Activated CD4-positive, alpha-beta T cell treated with anti-CD3 and anti-CD28 coated beads for 24 hours (primary cell): ENCODE measurements at regions not wholly inside any gene's neighbourhood (a gene's known extent, or its start where the extent isn't known, plus 50 kb on each side); places are given as distances from the start of the nearest gene placed in this dataset.
A peak's percentile ranks its signal among the peaks of the same experiment; 100 is the strongest.
"Not testable (repeated sequence)": the region's sequence is repeated elsewhere in the genome, so short reads cannot be mapped to it uniquely, and the experiment has no call there.

Experiments used
- DNase-seq, 2 donors: peaks; one replicate each; pipeline ENCODE4 v3.0.0-alpha.2; 2020; ENCODE audit warnings: low read depth in 2 of 2

- no peak for DNase-seq
Observed at GRCh38 chr15:59833366-59833765, 144.2 kb upstream of the BNIP2 start.

DNA sequence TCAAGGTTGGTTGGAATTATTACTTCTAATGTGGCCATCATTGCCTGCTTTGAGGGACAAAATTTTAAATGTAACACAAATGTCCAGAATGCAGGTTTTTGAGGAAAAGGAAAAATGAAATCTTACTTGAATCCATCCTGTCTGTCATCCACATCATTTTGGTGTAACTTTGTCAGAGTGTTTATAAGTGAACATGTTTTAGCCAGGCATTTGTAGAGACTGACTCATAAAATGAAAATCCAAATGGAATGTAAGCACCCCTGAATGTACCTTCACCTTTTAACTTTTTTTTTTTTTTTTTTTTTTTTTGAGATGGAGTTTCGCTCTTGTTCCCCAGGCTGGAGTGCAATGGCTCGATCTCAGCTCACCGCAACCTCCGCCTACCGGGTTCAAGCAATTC, 141.8 kb upstream of the BNIP2 start:
- no peak for DNase-seq

DNA sequence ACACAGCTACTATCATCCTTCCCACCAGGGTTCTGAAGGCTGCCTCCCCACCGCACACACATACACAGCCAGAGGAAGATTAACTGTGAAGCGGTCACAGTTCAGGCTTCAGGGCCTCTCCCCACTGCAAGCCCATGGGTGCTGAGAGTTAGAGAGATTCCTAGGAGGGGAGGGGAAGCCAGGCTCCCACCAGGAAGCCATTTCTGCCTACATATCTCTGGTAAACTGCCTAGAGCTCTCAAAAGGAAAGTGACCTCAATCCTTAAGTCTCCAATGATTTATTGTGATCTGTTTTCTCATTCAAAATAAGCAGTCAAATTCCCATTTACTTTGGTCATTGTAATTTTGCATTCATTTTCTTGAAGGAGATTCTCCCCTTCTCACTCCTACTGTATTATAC, 141.0 kb upstream of the BNIP2 start:
- DNase-seq, result no peak

GRCh38 chr15:59828861-59829260, 139.7 kb upstream of the BNIP2 start:
- no peak for DNase-seq

DNA sequence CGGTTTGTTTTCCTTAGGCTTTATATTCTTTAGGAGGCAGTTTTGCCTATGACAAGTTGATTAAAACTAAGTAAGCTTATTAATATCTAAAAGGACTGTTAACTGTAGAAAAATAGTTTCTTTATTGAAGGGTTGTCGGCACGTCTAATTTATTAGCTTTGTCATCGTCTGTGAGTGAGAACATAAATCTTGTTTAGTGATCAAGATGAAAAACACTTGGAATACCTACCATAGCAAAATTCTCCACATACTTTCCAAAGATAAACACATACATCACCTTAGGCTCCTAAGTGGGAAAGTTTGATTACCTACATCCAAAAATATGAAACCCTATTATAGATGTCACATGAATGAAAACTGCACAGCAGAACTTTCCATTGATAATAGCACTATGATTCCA, 139.1 kb upstream of the BNIP2 start:
- no peak for DNase-seq

GRCh38 chr15:59825901-59826300, 136.8 kb upstream of the BNIP2 start:
- no peak for DNase-seq

- no peak for DNase-seq
Observed at GRCh38 chr15:59821286-59821685, 132.2 kb upstream of the BNIP2 start.

- DNase-seq, result no peak
Observed at GRCh38 chr15:59819092-59819491, 130.0 kb upstream of the BNIP2 start.

DNA sequence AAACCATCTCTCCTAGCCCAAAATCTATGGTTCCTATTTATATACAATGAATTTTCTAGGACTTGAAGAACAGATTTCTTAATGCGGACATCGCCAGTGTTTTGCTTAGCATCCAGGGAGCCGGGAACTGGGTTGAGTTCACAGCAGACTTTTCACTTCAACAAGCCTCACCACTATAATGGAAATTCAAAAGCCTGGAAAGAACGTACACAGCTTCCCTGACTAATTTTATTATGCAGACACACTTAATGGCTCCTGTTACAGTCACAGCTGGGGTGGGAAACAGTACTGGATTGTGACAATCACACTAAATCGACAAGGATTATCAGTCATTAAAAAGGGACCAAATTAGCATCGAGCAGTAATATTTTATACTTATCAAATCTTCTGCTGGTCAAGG, 129.2 kb upstream of the BNIP2 start:
- DNase-seq, result no peak

DNA sequence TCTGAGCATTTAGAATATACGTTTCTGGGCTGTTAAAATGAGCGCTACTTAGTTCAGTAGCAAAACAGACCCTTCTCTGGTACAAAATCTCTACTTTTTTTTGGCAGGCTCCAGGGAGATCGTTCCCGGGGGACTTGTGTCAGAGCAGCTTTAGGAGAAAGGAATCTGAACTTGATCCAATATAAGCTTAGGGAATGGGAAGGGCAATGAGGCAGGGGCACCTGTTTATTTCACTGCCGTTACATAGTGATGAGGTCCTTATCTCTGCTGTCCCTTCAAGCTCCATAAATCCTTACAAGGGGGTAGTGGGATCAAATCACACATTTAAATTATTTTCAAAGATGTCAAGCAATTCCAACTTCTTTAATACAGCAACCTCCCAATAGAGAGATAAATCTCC, 128.7 kb upstream of the BNIP2 start:
- no peak for DNase-seq

GRCh38 chr15:59817053-59817452, 127.9 kb upstream of the BNIP2 start:
- DNase-seq, result no peak

GRCh38 chr15:59814409-59814808, 125.3 kb upstream of the BNIP2 start:
- no peak for DNase-seq

- no peak for DNase-seq
Observed at GRCh38 chr15:59812889-59813288, 123.8 kb upstream of the BNIP2 start.

DNA sequence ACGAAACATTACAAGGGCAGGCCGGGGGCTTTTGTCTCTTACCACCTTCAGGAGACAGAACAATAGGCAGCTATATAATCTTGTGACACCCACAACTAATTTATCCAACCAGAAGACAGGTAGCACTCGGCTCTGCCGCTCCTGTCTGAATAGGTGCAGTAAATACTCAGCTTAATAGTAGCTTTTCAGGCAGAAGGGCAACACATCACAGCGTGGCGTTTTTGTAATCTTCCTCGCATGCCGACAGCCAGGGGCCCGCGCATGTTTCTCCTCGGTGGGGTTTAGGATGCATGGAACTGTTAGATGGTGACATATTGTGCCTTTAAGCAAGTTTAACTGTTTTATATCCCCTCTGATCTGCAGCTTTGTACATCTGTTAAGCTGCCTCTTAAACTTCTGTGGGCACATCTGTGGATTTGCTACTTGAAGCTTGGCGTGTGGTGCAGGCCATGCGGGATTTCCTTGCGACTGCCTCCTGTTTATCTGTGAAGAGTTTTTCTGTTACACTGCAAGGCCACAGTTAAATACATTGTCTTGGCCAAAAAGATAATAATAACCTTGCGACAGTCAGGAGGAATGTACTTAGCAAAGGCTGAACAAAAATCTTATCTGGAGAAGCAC, 123.2 kb upstream of the BNIP2 start:
- no peak for DNase-seq

- peak; percentile 12 to 24 for DNase-seq
Observed at GRCh38 chr15:59803293-59803966, 114.3 kb upstream of the BNIP2 start.

DNA sequence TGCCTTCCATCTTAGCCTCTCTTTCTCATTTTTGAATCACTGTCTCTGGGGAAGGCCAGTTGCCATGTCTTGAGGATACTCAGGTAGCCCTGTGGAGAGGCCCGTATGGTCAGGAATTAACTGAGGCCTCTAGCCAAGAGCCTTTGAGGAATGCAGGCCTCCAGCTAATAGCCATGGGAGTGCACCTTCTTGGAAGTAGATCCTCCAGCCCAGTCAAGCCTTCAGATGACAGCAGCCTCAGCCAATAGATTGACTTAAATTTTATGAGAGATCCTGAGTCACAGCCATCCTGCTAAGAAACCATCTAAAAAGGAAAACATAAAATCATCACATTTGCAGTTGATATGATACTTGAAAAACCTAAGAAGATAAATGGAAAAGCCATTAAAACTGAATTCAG, 112.5 kb upstream of the BNIP2 start:
- no peak for DNase-seq

DNA sequence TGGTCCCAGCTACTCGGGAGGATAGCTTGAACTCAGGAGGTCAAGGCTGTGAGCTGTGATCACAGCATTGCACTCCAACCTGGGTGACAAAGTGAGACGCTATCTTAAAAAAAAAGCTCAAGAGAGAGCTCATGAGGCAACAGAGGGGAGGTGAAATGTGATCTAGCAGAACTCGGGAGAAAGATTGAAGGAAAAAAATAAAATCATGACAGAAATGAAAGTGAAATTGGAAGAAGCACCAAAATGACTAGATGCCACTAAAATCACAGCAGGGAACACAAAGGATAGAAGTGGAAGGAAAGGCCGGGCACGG, 109.4 kb upstream of the BNIP2 start:
- DNase-seq, result no peak

DNA sequence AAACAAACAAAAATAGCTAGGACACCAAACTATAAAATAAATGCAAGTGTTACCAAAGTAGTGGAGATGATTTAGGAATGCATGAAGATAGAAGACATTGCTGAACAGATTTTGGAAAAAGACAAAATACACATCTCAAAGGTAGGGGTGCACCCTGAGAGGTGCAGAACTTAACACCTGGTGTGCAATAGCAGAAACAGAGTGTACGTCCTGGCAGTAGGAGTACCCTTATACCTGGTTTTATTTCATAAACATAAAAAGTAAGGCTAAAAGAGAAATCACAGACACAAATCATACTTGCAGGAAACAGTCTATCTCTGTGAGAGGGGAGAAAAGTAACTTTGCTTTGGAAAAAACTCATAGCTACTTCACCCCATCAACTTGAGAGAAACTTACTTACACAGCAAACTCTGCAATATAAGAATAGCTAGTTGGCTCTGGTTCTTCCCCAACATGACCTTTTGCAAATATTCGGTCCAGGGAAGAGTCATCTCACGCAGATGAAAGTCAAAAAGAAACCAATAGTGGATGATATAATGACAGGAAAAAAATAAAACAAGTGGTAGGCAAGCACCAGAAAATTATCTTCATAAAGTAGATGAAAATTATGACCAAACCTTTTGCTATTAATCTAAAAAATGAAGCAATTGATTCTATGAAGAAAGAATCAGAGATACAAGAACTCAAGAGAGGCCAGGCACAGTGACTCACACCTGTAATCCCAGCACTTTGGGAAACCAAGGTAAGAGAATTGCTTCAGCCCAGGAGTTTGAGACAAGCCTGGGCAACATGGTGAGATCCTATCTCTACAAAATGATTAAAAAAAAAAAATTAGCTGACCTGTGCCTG, 108.9 kb upstream of the BNIP2 start:
- DNase-seq, result no peak

DNA sequence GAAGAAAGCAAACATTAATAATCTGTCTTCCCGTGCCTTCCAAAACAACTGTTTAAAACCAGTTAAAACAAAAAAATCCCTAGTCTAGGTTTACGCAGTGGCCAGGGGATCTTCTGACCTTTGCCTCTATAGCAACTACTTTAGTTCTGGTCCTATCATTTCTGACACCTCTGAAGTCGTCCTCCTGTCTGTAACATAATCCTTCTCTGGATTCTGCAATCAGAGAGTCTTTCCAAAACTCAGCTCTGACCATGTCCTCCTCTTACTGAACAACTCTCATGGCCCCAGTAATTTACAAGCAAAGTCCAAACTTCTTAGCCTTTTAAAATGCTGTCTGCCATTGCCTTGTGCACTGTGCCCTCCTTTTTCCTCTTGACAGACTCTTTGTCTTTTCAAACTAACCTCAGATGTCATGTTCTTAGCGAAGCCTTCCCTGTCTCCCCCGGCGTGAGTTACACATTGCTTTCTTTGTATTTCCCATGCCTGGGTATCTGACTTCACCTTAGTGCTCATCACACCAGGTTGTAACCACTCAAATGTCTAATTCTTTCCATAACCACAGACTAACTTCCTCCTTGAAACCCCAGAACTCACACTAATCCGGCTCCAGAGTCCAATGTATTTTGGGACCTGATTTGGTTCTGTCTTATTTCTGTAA, 105.2 kb upstream of the BNIP2 start:
- DNase-seq, result no peak

GRCh38 chr15:59792359-59792758, 103.2 kb upstream of the BNIP2 start:
- no peak for DNase-seq

GRCh38 chr15:59791755-59792154, 102.6 kb upstream of the BNIP2 start:
- DNase-seq, result no peak

DNA sequence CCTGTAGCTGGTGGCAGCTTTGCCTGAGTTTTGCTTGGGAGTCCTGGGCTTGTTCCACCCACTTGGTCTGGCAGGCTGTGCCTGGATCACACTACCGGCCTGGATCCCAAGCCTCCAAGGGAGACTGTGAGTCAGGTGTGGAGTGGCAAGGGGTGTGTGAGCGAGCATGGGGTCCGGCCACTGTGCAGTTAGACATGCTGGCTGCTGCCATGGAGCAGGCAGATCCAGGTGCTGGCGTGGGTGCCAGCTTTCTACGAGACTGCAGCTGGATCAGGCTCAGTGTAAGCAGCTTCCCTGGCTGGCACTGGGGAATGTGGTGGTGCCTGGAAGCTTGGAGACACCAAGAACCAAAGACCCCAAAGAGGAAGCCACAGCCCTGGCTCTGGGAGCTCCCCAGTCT, 102.0 kb upstream of the BNIP2 start:
- DNase-seq, result no peak

DNA sequence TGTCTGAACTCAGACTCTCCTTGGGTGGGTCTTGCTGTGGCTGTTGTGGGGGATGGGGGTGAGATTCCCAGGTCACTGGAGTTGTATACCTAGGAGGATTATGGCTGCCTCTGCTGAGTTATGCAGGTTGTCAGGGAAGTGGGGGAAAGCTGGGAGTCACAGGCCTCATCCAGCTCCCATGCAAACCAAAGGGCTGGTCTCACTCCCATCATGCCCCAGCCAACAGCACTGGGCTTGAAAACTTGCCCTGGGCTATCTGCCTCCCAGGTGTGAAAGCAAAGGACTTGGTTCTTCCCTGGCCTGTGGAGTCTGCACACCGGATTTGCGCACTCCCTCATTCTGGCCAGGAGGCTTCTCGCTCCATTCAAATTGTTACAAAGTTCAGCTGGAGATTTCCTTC, 97.3 kb upstream of the BNIP2 start:
- not testable (repeated sequence) for DNase-seq
